Amniotic epithelial cell (primary cell): ENCODE measurements at regions not wholly inside any gene's neighbourhood (a gene's known extent, or its start where the extent isn't known, plus 50 kb on each side); places are given as distances from the start of the nearest gene placed in this dataset.

ENCODE experiments used
- DNase-seq: peaks from one replicate; pipeline ENCODE4 v3.0.0-alpha.2; 2010; ENCODE audit warnings: low read depth

DNA sequence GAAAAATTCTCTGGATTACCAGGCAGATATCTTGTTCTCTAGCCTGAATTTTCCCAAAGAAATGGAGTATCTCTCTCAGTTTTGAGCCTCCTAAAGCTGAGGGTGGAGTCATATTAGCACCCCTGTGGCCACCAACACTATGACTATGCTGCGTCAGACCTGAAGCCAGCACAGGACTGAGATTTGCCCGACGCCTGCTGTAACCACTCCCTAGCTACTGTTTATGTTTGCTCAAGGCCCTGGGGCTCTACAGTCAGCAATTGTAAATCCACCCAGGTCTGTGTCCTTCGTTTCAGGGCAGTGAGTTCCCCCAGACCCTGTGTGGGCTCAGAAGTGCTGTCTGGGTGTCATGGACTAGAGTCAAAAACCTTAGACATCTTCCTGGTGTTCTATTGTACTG is 61.4 kb downstream of the ZXDA start:
- DNase-seq, result no peak

DNA sequence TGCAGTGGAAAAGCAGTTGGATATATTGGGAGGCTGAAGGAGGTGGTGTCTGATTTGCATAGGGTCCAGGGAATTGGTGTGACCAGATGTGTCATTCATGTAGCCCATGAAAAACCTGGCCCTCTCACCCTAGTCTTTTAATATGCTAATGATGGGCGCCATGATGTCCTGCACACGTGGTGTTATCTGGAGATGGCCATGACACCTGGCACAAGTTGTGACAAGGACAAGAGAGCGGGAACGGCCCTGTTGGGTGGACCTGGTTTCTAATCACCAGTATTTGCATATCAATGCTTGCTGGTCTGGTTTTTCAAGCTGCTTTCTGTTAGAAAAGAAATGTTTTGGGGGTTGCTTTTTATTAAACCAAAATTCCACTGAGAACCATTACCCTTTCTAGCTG is 87.4 kb downstream of the ZXDA start:
- DNase-seq, result no peak

GRCh38 chrX:57822398-57822797 is 87.9 kb downstream of the ZXDA start:
- no peak for DNase-seq

DNA sequence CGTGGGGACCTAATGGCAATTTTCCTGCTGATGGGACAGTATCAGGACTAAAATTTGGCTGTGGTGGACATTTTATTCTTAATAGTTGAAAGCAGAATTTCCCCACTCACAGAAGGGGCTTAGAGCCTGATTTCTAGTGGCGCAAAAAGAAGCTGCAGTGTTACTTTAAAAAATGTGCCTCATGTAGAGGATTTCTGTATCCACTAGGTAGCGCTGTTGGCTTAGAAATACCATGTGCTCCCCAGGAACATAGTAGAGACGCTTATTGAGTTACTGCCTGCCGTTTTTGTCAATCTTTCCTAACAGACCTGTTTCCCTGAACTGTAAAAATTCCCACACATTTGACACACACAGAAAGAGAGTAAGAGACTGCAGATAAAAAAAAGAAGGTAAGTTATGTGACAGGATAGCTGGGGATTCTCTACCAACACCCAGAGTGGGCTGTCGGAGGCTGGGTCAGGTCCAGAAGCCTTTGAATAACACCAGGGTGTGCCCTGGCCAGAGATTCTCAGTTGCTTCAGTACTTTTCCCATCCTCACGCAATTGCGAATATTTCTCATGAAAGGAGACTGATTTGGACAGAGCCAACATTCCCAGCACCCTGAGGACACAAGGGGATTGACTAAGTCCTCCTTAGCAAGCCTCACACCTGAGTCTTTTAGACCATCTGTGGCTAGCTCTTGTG is 88.4 kb downstream of the ZXDA start:
- DNase-seq, result peak; percentile 30

DNA sequence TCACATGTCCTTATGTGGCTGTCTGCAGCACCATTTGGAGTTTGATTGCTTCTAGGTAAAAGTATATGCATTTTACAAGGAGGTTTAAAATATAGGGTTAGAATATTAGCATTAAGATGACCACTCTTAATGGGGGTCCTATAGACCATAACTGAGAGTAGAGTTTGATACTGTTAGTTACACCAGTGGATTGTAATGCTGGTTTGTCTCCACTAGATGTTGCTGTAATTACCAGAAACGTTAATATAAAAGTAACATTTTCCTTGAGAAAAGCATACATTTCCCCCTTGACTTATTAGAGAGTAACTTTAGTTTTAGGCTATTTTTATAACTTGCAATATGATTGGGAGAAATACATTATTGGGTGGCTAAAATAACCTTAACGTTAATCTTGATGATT is 93.0 kb downstream of the ZXDA start:
- DNase-seq, result no peak

- DNase-seq, result no peak
These were observed 92.6 kb upstream of the NLRP2B start for GRCh38 chrX:57772637-57773036.

- DNase-seq, result no peak
These were observed 91.6 kb upstream of the NLRP2B start for GRCh38 chrX:57771689-57772088.

DNA sequence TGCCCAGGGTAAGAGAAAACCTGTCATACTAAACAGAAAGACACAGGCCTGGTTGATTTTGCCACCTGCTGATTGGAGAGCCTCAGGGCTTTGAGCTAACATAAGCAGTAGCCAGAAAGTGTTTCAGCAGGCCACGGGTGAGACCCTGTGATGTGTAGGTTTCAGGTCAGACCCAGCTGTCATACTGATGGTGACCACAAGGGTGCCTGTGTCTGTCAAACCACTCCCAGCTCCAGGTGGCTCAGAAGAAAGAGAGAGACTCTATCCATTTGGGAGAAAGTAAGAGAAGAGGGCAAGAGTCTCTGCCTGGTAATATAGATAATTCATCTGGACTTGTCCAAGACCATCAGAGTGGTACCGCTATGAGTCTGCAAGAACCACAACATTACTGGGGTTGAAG is 72.8 kb upstream of the NLRP2B start:
- DNase-seq, result no peak

GRCh38 chrX:57741107-57741506 is 61.0 kb upstream of the NLRP2B start:
- DNase-seq, result no peak

GRCh38 chrX:57737881-57738280 is 57.8 kb upstream of the NLRP2B start:
- DNase-seq, result no peak
